H1 (cell line): ENCODE measurements at regions not wholly inside any gene's neighbourhood (a gene's known extent, or its start where the extent isn't known, plus 50 kb on each side); places are given as distances from the start of the nearest gene placed in this dataset.

Source experiments
- KDM4A ChIP-seq: IDR thresholded peaks from one replicate; pipeline ENCODE4 v1.7.1; 2012; ENCODE audit warnings: low read depth, mild to moderate bottlenecking, moderate library complexity, low read length, inconsistent platforms; ENCODE audit not compliant: severe bottlenecking
- RNF2 ChIP-seq: fragments of 200-900, 300-1000 bp; sonication (generic); IDR thresholded peaks from 2 replicates; pipeline ENCODE4 v1.7.1; 2016; ENCODE audit warnings: borderline replicate concordance, low read depth, mild to moderate bottlenecking, antibody characterized with exemption, low read length; ENCODE audit not compliant: poor library complexity, severe bottlenecking; ENCODE audit errors: missing control alignments
- YY1 ChIP-seq: IDR thresholded peaks from 2 replicates; pipeline ENCODE4 v1.6.1; 2011; ENCODE audit warnings: low read depth, mild to moderate bottlenecking, low read length
- TF ChIP-seq, protein P1 (sequence below): fragments of 300-600 bp; sonication (generic); IDR thresholded peaks from 2 replicates; pipeline ENCODE4 v1.7.1; 2012; ENCODE audit warnings: low read length, moderate library complexity, mild to moderate bottlenecking, inconsistent platforms; ENCODE audit not compliant: insufficient replicate concordance

GRCh38 chr1:193463326-193463932 is 277.0 kb upstream of the B3GALT2 start (continued):
- TF ChIP-seq, protein P1, sequence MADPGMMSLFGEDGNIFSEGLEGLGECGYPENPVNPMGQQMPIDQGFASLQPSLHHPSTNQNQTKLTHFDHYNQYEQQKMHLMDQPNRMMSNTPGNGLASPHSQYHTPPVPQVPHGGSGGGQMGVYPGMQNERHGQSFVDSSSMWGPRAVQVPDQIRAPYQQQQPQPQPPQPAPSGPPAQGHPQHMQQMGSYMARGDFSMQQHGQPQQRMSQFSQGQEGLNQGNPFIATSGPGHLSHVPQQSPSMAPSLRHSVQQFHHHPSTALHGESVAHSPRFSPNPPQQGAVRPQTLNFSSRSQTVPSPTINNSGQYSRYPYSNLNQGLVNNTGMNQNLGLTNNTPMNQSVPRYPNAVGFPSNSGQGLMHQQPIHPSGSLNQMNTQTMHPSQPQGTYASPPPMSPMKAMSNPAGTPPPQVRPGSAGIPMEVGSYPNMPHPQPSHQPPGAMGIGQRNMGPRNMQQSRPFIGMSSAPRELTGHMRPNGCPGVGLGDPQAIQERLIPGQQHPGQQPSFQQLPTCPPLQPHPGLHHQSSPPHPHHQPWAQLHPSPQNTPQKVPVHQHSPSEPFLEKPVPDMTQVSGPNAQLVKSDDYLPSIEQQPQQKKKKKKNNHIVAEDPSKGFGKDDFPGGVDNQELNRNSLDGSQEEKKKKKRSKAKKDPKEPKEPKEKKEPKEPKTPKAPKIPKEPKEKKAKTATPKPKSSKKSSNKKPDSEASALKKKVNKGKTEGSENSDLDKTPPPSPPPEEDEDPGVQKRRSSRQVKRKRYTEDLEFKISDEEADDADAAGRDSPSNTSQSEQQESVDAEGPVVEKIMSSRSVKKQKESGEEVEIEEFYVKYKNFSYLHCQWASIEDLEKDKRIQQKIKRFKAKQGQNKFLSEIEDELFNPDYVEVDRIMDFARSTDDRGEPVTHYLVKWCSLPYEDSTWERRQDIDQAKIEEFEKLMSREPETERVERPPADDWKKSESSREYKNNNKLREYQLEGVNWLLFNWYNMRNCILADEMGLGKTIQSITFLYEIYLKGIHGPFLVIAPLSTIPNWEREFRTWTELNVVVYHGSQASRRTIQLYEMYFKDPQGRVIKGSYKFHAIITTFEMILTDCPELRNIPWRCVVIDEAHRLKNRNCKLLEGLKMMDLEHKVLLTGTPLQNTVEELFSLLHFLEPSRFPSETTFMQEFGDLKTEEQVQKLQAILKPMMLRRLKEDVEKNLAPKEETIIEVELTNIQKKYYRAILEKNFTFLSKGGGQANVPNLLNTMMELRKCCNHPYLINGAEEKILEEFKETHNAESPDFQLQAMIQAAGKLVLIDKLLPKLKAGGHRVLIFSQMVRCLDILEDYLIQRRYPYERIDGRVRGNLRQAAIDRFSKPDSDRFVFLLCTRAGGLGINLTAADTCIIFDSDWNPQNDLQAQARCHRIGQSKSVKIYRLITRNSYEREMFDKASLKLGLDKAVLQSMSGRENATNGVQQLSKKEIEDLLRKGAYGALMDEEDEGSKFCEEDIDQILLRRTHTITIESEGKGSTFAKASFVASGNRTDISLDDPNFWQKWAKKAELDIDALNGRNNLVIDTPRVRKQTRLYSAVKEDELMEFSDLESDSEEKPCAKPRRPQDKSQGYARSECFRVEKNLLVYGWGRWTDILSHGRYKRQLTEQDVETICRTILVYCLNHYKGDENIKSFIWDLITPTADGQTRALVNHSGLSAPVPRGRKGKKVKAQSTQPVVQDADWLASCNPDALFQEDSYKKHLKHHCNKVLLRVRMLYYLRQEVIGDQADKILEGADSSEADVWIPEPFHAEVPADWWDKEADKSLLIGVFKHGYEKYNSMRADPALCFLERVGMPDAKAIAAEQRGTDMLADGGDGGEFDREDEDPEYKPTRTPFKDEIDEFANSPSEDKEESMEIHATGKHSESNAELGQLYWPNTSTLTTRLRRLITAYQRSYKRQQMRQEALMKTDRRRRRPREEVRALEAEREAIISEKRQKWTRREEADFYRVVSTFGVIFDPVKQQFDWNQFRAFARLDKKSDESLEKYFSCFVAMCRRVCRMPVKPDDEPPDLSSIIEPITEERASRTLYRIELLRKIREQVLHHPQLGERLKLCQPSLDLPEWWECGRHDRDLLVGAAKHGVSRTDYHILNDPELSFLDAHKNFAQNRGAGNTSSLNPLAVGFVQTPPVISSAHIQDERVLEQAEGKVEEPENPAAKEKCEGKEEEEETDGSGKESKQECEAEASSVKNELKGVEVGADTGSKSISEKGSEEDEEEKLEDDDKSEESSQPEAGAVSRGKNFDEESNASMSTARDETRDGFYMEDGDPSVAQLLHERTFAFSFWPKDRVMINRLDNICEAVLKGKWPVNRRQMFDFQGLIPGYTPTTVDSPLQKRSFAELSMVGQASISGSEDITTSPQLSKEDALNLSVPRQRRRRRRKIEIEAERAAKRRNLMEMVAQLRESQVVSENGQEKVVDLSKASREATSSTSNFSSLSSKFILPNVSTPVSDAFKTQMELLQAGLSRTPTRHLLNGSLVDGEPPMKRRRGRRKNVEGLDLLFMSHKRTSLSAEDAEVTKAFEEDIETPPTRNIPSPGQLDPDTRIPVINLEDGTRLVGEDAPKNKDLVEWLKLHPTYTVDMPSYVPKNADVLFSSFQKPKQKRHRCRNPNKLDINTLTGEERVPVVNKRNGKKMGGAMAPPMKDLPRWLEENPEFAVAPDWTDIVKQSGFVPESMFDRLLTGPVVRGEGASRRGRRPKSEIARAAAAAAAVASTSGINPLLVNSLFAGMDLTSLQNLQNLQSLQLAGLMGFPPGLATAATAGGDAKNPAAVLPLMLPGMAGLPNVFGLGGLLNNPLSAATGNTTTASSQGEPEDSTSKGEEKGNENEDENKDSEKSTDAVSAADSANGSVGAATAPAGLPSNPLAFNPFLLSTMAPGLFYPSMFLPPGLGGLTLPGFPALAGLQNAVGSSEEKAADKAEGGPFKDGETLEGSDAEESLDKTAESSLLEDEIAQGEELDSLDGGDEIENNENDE: no peak
- TF ChIP-seq KDM4A: no peak
- TF ChIP-seq YY1: no peak
- no peak for TF ChIP-seq RNF2
